Activated CD8-positive, alpha-beta T cell treated with anti-CD3 and anti-CD28 coated beads for 36 hours (primary cell): ENCODE measurements at regions not wholly inside any gene's neighbourhood (a gene's known extent, or its start where the extent isn't known, plus 50 kb on each side); places are given as distances from the start of the nearest gene placed in this dataset.

ENCODE experiments used
- ATAC-seq: fragments of 200-7000 bp; cut with Tn5 transposase; one replicate; pipeline ENCODE4 v1.10.0; 2021; ENCODE audit warnings: mild to moderate bottlenecking, moderate library complexity
- CTCF ChIA-PET: fragments of 350-600 bp; sonication (Branson Sonifier 250); formaldehyde crosslinking; loops from one replicate; lab custom pipeline; 2021; ENCODE audit warnings: antibody characterized with exemption; lab: Charles Lee
- POLR2A ChIA-PET: fragments of 350-600 bp; sonication (Branson Sonifier 250); formaldehyde crosslinking; loops from one replicate; lab custom pipeline; 2021; ENCODE audit warnings: antibody characterized with exemption; lab: Charles Lee
- DNase-seq: peaks from one replicate; pipeline ENCODE4 v3.0.0-alpha.2; 2020
- H3K27ac Mint-ChIP-seq: one replicate; pipeline ENCODE4 v1.8.0; 2021; ENCODE audit warnings: mild to moderate bottlenecking, mixed read lengths
- H3K27me3 Mint-ChIP-seq: one replicate; pipeline ENCODE4 v1.8.0; 2021; ENCODE audit warnings: mixed read lengths
- H3K36me3 Mint-ChIP-seq: one replicate; pipeline ENCODE4 v1.8.0; 2021; ENCODE audit warnings: low read depth, mixed read lengths
- H3K4me1 Mint-ChIP-seq: one replicate; pipeline ENCODE4 v1.8.0; 2021; ENCODE audit warnings: low read depth, mixed read lengths
- H3K4me3 Mint-ChIP-seq: one replicate; pipeline ENCODE4 v1.8.0; 2021; ENCODE audit warnings: mild to moderate bottlenecking, moderate library complexity, mixed read lengths
- H3K9me3 Mint-ChIP-seq: one replicate; pipeline ENCODE4 v1.8.0; 2021; ENCODE audit warnings: mixed read lengths
- CTCF ChIP-seq: fragments of 200-600 bp; IDR thresholded peaks from one replicate; pipeline ENCODE4 v1.8.0; 2022; ENCODE audit warnings: antibody characterized with exemption, mild to moderate bottlenecking
- intact Hi-C: fragments of 100-400 bp; cut with micrococcal nuclease; formaldehyde crosslinking; loops from one replicate; pipeline ENCODE4 v1.10.0; 2022

- H3K27me3 Mint-ChIP-seq, result no peaks in the 10 kb centered on the region
- CTCF ChIA-PET, result interaction anchor here (0.7 to 8.1 kb wide), 10 partner anchors 9 to 64 kb away, joined by 3 to 76 read pairs (median 5); a partner anchor contains a TSS
- no peak for TF ChIP-seq CTCF
- H3K36me3 Mint-ChIP-seq, result peaks cover 14% of the 10 kb centered on the region
- H3K4me1 Mint-ChIP-seq, result peaks cover 62% of the 10 kb centered on the region
- no peak for DNase-seq
- ATAC-seq, result peak; percentile 35
- H3K27ac Mint-ChIP-seq, result peak overlapping the region; percentile 49
- H3K4me3 Mint-ChIP-seq, result no peak overlapping the region
- H3K9me3 Mint-ChIP-seq, result no peaks in the 10 kb centered on the region
- intact Hi-C loops, result no loop called here
- POLR2A ChIA-PET, result interaction anchor here (1.2 to 24.9 kb wide), 6 partner anchors 9 to 36 kb away, joined by 3 to 512 read pairs (median 7); a partner anchor contains a TSS
These were observed 63.2 kb upstream of the PNMA1 start for GRCh38 chr14:73777420-73777819.

GRCh38 chr14:73776194-73776537 is 62.0 kb upstream of the PNMA1 start:
- Mint-ChIP-seq H3K4me1 (peaks cover 74% of the 10 kb centered on the region), H3K27ac (peak overlapping the region; percentile 35), H3K27me3 (no peaks in the 10 kb centered on the region), H3K9me3 (no peaks in the 10 kb centered on the region), H3K4me3 (no peak overlapping the region), H3K36me3 (peaks cover 16% of the 10 kb centered on the region)
- POLR2A ChIA-PET, result interaction anchor here (1.2 to 24.9 kb wide), 3 partner anchors 8 to 30 kb away, joined by 3 to 512 read pairs (median 211); a partner anchor contains a TSS
- DNase-seq, result no peak
- CTCF ChIA-PET, result interaction anchor here (0.9 to 8.1 kb wide), 9 partner anchors 10 to 66 kb away, joined by 3 to 76 read pairs (median 4); no protein-coding TSS in a partner anchor
- intact Hi-C loops, result no loop called here
- no peak for ATAC-seq
- no peak for TF ChIP-seq CTCF

GRCh38 chr14:73775339-73776193 is 61.4 kb upstream of the PNMA1 start:
- intact Hi-C loops, result no loop called here
- Mint-ChIP-seq H3K4me1 (peaks cover 77% of the 10 kb centered on the region), H3K4me3 (no peak overlapping the region), H3K36me3 (peaks cover 17% of the 10 kb centered on the region), H3K9me3 (no peaks in the 10 kb centered on the region), H3K27me3 (no peaks in the 10 kb centered on the region), H3K27ac (peak overlapping the region; percentile 72)
- ATAC-seq (no peak), DNase-seq (no peak)
- TF ChIP-seq CTCF, result no peak
- ChIA-PET CTCF (interaction anchor here (0.9 to 8.1 kb wide), 11 partner anchors 11 to 66 kb away, joined by 3 to 76 read pairs (median 4); no protein-coding TSS in a partner anchor), POLR2A (interaction anchor here (1.2 to 24.9 kb wide), 3 partner anchors 9 to 105 kb away, joined by 3 to 512 read pairs (median 211); a partner anchor contains a TSS)

- Mint-ChIP-seq H3K27me3 (no peaks in the 10 kb centered on the region), H3K4me1 (peaks cover 82% of the 10 kb centered on the region), H3K27ac (peak overlapping the region; percentile 72), H3K9me3 (no peaks in the 10 kb centered on the region), H3K4me3 (no peak overlapping the region), H3K36me3 (peaks cover 17% of the 10 kb centered on the region)
- ChIA-PET CTCF (interaction anchor here (0.9 to 8.1 kb wide), 4 partner anchors 12 to 46 kb away, joined by 5 to 76 read pairs (median 8); no protein-coding TSS in a partner anchor), POLR2A (interaction anchor here (1.2 to 24.9 kb wide), 3 partner anchors 10 to 106 kb away, joined by 3 to 512 read pairs (median 211); a partner anchor contains a TSS)
- no peak for TF ChIP-seq CTCF
- no peak for DNase-seq
- no peak for ATAC-seq
- intact Hi-C loops, result no loop called here
These were observed 60.5 kb upstream of the PNMA1 start for GRCh38 chr14:73774671-73775070.
